ENCODE measurements at regions not wholly inside any gene's neighbourhood (a gene's known extent, or its start where the extent isn't known, plus 50 kb on each side); places are given as distances from the start of the nearest gene placed in this dataset.

DNA sequence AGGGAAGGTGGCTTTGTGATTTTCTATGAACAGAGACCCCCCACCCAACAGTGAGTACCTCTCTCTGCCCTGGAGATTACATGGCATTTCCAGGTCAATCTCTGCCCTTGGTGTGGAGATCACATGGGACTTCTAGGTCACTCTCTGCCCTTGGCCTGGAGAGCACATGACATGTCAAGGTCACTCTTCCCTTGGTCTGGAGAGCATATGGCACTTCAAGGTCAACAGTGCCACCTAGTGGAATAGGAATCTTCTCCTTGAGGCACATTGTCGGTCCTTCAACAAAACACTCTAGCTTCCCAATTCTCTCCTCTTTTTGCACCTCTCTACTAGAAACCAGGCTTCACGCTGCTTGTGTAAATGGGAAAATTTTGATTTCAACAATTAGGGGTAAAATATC lies 66.2 kb upstream of the TACR3 start:
- H3K4me3 ChIP-seq (ENCODE audit: low read depth, low read length), result no peak overlapping the region
- TF ChIP-seq, protein P1, sequence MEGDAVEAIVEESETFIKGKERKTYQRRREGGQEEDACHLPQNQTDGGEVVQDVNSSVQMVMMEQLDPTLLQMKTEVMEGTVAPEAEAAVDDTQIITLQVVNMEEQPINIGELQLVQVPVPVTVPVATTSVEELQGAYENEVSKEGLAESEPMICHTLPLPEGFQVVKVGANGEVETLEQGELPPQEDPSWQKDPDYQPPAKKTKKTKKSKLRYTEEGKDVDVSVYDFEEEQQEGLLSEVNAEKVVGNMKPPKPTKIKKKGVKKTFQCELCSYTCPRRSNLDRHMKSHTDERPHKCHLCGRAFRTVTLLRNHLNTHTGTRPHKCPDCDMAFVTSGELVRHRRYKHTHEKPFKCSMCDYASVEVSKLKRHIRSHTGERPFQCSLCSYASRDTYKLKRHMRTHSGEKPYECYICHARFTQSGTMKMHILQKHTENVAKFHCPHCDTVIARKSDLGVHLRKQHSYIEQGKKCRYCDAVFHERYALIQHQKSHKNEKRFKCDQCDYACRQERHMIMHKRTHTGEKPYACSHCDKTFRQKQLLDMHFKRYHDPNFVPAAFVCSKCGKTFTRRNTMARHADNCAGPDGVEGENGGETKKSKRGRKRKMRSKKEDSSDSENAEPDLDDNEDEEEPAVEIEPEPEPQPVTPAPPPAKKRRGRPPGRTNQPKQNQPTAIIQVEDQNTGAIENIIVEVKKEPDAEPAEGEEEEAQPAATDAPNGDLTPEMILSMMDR (conservative IDR thresholded peaks at IDR 0.05; ENCODE audit: low read depth, low read length), result peak; percentile 36
- DNase-seq (ENCODE audit: low read depth), result peak; percentile 20

DNA sequence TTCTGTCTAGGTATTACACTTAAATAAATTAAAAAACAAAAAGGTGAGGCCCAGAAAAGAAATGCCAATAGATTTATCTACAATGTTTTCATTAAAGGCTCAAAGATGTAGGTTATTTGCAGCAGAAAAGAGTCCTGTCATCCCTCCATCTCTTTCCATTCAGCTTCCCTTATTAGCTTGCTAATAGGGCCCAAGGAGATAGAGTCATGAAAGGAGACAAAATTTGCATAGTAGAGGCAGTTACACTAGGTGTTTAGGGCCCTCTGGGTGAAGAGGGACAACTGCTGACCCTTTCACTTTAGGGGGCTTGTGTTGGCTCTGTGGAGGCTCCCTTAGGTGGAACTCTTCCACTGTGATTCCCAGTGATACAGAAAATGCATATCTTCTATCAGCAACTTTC lies 58.4 kb upstream of the TACR3 start:
- no peak overlapping the region for H3K4me3 ChIP-seq (ENCODE audit: low read depth, low read length)
- TF ChIP-seq, protein P1 (conservative IDR thresholded peaks at IDR 0.05; ENCODE audit: low read depth, low read length), result no peak
- DNase-seq (ENCODE audit: low read depth), result no peak

DNA sequence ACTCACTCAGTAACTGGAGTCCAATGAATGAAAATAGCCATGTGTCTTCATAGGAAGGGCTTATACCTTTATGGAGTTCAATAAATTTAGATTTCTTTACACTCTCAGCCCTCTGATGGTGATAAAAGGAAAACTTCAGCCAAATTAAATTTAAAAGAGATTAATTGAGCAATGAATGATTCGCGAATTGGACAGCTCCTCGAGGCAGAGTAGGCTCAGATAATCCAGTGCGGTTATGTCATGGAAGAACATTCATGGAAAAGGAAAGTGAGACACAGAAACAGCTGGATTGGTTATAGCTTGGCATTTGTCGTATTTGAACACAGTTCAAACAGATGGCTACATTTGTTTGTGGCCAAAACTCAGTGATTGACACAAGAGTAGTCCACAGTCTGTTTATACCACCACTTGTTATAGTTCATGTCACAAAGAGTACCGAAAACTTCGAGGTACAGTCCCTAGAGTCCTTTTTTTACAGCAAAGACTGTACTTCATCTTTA lies 54.6 kb upstream of the TACR3 start:
- no peak for DNase-seq (ENCODE audit: low read depth)
- no peak overlapping the region for H3K4me3 ChIP-seq (ENCODE audit: low read depth, low read length)
- TF ChIP-seq, protein P1 (conservative IDR thresholded peaks at IDR 0.05; ENCODE audit: low read depth, low read length), result no peak

DNA sequence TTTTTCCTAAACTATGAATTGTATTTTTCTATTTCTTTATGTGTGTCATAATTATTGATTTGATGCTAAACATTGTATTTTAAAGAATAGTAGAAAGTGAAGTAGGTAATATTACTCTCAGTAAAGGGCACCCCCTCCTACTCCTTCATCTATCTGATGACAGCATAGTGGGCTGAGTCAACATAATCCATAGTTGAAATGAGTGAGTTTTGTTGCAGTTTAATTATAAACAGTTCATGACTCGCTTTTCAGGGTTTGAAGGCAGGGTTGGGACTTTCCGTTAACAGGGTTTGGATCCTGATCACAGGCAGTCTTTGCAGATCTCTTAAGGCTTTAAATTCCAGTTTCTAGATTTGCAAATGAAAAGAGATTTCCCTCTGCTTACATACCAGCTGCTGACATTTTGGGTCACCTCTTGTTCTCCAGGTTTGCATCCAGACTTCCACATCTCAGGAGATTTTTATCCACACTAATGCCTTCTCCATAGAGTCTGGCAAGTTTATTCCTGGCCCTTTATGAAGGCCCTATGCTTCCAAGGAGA lies 54.0 kb upstream of the TACR3 start:
- TF ChIP-seq, protein P1 (conservative IDR thresholded peaks at IDR 0.05; ENCODE audit: low read depth, low read length), result no peak
- no peak for DNase-seq (ENCODE audit: low read depth)
- H3K4me3 ChIP-seq (ENCODE audit: low read depth, low read length), result no peak overlapping the region
